ENCODE measurements at regions not wholly inside any gene's neighbourhood (a gene's known extent, or its start where the extent isn't known, plus 50 kb on each side); places are given as distances from the start of the nearest gene placed in this dataset.

GRCh38 chr9:108526518-108526917 is 329.3 kb downstream of the ACTL7B start:
- TF ChIP-seq CTCF (IDR thresholded peaks at IDR 0.05; ENCODE audit: low read depth, low read length, missing input control) = no peak
- no peak for TF ChIP-seq ZBTB33 (IDR thresholded peaks at IDR 0.05)
- TF ChIP-seq GABPA (IDR thresholded peaks at IDR 0.05 in 1 of 2, conservative IDR thresholded peaks at IDR 0.05 in 1 of 2) = no peak
- no peak for TF ChIP-seq YY1 (IDR thresholded peaks at IDR 0.05)
- no peak for TF ChIP-seq REST (IDR thresholded peaks at IDR 0.05)
- TF ChIP-seq JUND (IDR thresholded peaks at IDR 0.05) = no peak
- no peak for TF ChIP-seq RAD21 (IDR thresholded peaks at IDR 0.05)
- TF ChIP-seq ATF3 (IDR thresholded peaks at IDR 0.05) = no peak
- TF ChIP-seq TAF1 (conservative IDR thresholded peaks at IDR 0.05) = no peak
- no peak for TF ChIP-seq SP1 (IDR thresholded peaks at IDR 0.05)
- TF ChIP-seq EGR1 (IDR thresholded peaks at IDR 0.05; ENCODE audit: low read depth in 2 of 2) = no peak
- TF ChIP-seq HNF4G (IDR thresholded peaks at IDR 0.05) = no peak
